ENCODE measurements at regions not wholly inside any gene's neighbourhood (a gene's known extent, or its start where the extent isn't known, plus 50 kb on each side); places are given as distances from the start of the nearest gene placed in this dataset.

- no peak for DNase-seq
- H3K27ac Mint-ChIP-seq, result no peak overlapping the region
- H3K4me1 Mint-ChIP-seq (ENCODE audit: low read depth), result peaks cover 16% of the 10 kb centered on the region
Measured at GRCh38 chr12:43095669-43096280, 456.2 kb downstream of the ADAMTS20 start.

GRCh38 chr12:43094886-43095575, 457.0 kb downstream of the ADAMTS20 start:
- no peak for DNase-seq
- TF ChIP-seq CTCF (IDR thresholded peaks at IDR 0.05), result no peak
- H3K4me1 Mint-ChIP-seq (ENCODE audit: low read depth), result peaks cover 16% of the 10 kb centered on the region
- H3K9me3 Mint-ChIP-seq, result peaks cover 6% of the 10 kb centered on the region
- H3K36me3 Mint-ChIP-seq (ENCODE audit: low read depth), result no peaks in the 10 kb centered on the region
- no peak overlapping the region for H3K4me3 Mint-ChIP-seq
- H3K27me3 Mint-ChIP-seq (ENCODE audit: insufficient read depth), result no peaks in the 10 kb centered on the region
- H3K27ac Mint-ChIP-seq, result no peak overlapping the region

More at GRCh38 chr12:43095669-43096280, 456.2 kb downstream of the ADAMTS20 start:
- Mint-ChIP-seq H3K27me3 (ENCODE audit: insufficient read depth) (no peaks in the 10 kb centered on the region), H3K36me3 (ENCODE audit: low read depth) (no peaks in the 10 kb centered on the region), H3K9me3 (peaks cover 6% of the 10 kb centered on the region), H3K4me3 (no peak overlapping the region)
- TF ChIP-seq CTCF (IDR thresholded peaks at IDR 0.05), result no peak

GRCh38 chr12:43090981-43091380, 461.0 kb downstream of the ADAMTS20 start:
- Mint-ChIP-seq H3K27ac (no peak overlapping the region), H3K4me3 (no peak overlapping the region), H3K9me3 (peaks cover 8% of the 10 kb centered on the region), H3K4me1 (ENCODE audit: low read depth) (no peaks in the 10 kb centered on the region), H3K27me3 (ENCODE audit: insufficient read depth) (no peaks in the 10 kb centered on the region), H3K36me3 (ENCODE audit: low read depth) (no peaks in the 10 kb centered on the region; the same call in 1 of the 2 replicates)
- no peak for DNase-seq
- no peak for TF ChIP-seq CTCF (IDR thresholded peaks at IDR 0.05)

- no peak for DNase-seq
- H3K4me3 Mint-ChIP-seq, result no peak overlapping the region
- H3K36me3 Mint-ChIP-seq (ENCODE audit: low read depth), result no peaks in the 10 kb centered on the region; the same call in 1 of the 2 replicates
- H3K27ac Mint-ChIP-seq, result no peak overlapping the region
- no peaks in the 10 kb centered on the region for H3K27me3 Mint-ChIP-seq (ENCODE audit: insufficient read depth)
- no peak for TF ChIP-seq CTCF (IDR thresholded peaks at IDR 0.05)
- no peaks in the 10 kb centered on the region for H3K4me1 Mint-ChIP-seq (ENCODE audit: low read depth)
- peaks cover 9% of the 10 kb centered on the region; the same call in 1 of the 2 replicates for H3K9me3 Mint-ChIP-seq
Measured at GRCh38 chr12:43087195-43088091, 464.6 kb downstream of the ADAMTS20 start.

GRCh38 chr12:43079476-43079875, 472.5 kb downstream of the ADAMTS20 start:
- Mint-ChIP-seq H3K27ac (no peak overlapping the region), H3K27me3 (ENCODE audit: insufficient read depth) (peaks cover under 1% of the 10 kb centered on the region; the same call in 1 of the 2 replicates), H3K4me1 (ENCODE audit: low read depth) (no peaks in the 10 kb centered on the region), H3K36me3 (ENCODE audit: low read depth) (no peaks in the 10 kb centered on the region), H3K9me3 (0 out of 2 replicates have a peak, but pooled peaks cover 4% of the 10 kb centered on the region), H3K4me3 (no peak overlapping the region)
- TF ChIP-seq CTCF (IDR thresholded peaks at IDR 0.05), result no peak
- no peak for DNase-seq
